NOMO-1 treated with dmso at 0.1 percent for 144 hours (cell line): ENCODE measurements at regions not wholly inside any gene's neighbourhood (a gene's known extent, or its start where the extent isn't known, plus 50 kb on each side); places are given as distances from the start of the nearest gene placed in this dataset.

Source experiments
- DNase-seq: peaks from one replicate; lab custom pipeline; 2025; ENCODE audit not compliant: unreplicated experiment; lab: John Stamatoyannopoulos, UW

GRCh38 chr14:81668626-81669274 is 135.1 kb upstream of the SEL1L start:
- DNase-seq, result no peak

GRCh38 chr14:81669308-81669707 is 135.7 kb upstream of the SEL1L start:
- no peak for DNase-seq

- DNase-seq, result no peak
Measured at GRCh38 chr14:81673930-81674329, 140.3 kb upstream of the SEL1L start.

GRCh38 chr14:81676395-81676794 is 142.7 kb upstream of the SEL1L start:
- DNase-seq, result no peak

- no peak for DNase-seq
Measured at GRCh38 chr14:81676879-81677278, 143.2 kb upstream of the SEL1L start.

- DNase-seq, result no peak
Measured at GRCh38 chr14:81677736-81678135, 144.1 kb upstream of the SEL1L start.

- no peak for DNase-seq
Measured at GRCh38 chr14:81679226-81679625, 145.6 kb upstream of the SEL1L start.

GRCh38 chr14:81681541-81681940 is 147.9 kb upstream of the SEL1L start:
- DNase-seq, result no peak

GRCh38 chr14:81682134-81682533 is 148.5 kb upstream of the SEL1L start:
- DNase-seq, result no peak

GRCh38 chr14:81682701-81683100 is 149.0 kb upstream of the SEL1L start:
- no peak for DNase-seq

GRCh38 chr14:81684696-81685095 is 151.0 kb upstream of the SEL1L start:
- DNase-seq, result no peak

GRCh38 chr14:81686512-81686911 is 152.9 kb upstream of the SEL1L start:
- DNase-seq, result no peak

GRCh38 chr14:81691931-81692330 is 158.3 kb upstream of the SEL1L start:
- DNase-seq, result no peak

GRCh38 chr14:81694419-81694818 is 160.8 kb upstream of the SEL1L start:
- no peak for DNase-seq

- DNase-seq, result no peak
Measured at GRCh38 chr14:81709681-81710080, 176.0 kb upstream of the SEL1L start.

GRCh38 chr14:81710232-81710845 is 176.7 kb upstream of the SEL1L start:
- DNase-seq, result peak; percentile 29

- DNase-seq, result no peak
Measured at GRCh38 chr14:81715731-81716130, 182.1 kb upstream of the SEL1L start.

- DNase-seq, result no peak
Measured at GRCh38 chr14:81716953-81717352, 183.3 kb upstream of the SEL1L start.

- DNase-seq, result no peak
Measured at GRCh38 chr14:81723956-81724355, 190.3 kb upstream of the SEL1L start.

- DNase-seq, result no peak
Measured at GRCh38 chr14:81727218-81727617, 193.6 kb upstream of the SEL1L start.

- no peak for DNase-seq
Measured at GRCh38 chr14:81728447-81728846, 194.8 kb upstream of the SEL1L start.

GRCh38 chr14:81729622-81730021 is 196.0 kb upstream of the SEL1L start:
- no peak for DNase-seq

- no peak for DNase-seq
Measured at GRCh38 chr14:81737938-81738337, 204.3 kb upstream of the SEL1L start.
